ENCODE measurements at regions not wholly inside any gene's neighbourhood (a gene's known extent, or its start where the extent isn't known, plus 50 kb on each side); places are given as distances from the start of the nearest gene placed in this dataset.
"Not testable (repeated sequence)": the region's sequence is repeated elsewhere in the genome, so short reads cannot be mapped to it uniquely, and the experiment has no call there.

DNA sequence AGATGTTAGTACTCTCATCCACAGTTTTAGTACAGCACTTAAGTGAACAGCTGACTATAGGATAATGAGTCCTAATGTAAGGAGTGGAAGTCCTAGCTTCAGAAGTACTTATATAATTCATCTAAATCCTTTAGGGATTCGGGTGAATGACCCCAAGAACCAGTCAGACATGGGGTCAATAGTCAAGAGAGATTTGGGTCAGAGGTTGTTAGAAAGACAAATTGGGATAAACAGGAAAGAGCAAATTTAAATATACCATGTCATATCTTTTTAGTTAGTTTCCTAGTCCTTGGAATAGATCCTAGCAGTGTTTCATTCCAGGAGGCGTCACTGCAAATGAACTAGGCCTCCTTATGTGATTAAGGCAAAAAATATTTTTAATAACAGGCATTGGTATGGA lies 370.8 kb upstream of the NPAP1 start:
- intact Hi-C loops (cut with micrococcal nuclease): not testable (repeated sequence)

- intact Hi-C loops (cut with micrococcal nuclease): not testable (repeated sequence)
Observed at GRCh38 chr15:24305643-24306042, 369.9 kb upstream of the NPAP1 start.

DNA sequence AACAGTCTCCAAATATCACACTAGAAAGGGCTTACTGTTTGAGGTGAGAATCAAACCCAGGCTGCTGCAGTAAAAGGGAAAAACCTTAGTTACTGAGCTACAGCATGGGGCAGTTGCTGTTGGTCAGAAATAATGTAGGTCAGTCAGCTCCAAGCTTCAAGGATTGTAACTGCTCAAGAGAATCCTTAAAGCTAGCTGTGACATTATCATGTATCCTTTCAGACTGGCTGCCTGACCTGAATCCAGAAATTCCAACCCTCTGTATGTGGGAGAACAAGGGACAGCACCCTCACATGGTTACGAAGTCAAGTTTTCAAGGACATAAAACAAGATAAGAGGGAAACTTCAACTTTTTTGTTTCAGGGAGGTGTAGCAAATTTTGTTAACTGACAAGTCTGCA lies 365.9 kb upstream of the NPAP1 start:
- intact Hi-C loops (cut with micrococcal nuclease): not testable (repeated sequence)

DNA sequence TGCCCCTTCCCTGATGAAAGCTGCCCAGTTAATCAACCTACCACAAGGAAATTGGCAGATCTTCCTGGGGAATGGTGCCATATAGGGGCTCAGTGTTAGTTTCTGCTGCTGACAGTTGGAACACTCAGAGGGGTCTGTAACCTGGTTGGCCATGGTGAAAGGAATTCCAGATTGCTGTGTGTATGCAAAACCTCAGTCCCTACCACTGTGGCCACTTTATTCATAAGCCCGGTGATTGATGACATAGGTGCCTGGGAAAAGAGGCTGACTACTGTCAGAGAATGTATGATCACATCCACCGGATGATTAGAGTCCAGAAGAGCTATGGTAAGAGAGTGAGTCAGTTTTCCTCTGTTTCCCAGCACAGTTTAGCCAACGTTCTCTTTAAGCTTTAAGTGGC lies 363.9 kb upstream of the NPAP1 start:
- intact Hi-C loops (cut with micrococcal nuclease): not testable (repeated sequence)

- intact Hi-C loops (cut with micrococcal nuclease): not testable (repeated sequence)
Observed at GRCh38 chr15:24316326-24316725, 359.2 kb upstream of the NPAP1 start.

DNA sequence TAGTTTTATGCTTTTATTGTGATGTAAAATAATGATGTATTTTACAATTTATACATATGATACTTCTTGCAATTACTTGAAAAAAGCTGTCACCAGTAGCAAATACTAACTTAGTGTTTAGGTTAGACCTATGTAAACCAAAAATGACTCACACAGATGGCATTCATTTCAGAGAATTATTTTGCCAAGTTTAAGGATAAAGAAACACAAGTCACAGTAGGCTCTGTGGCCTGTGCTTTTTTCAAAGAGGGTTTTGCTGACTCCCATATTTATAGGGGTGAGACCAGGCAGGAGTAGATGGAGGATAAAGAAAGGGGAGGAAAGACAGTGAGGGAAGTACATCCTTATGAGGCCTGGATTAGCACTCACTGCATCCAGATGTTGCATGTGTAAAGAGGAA lies 356.6 kb upstream of the NPAP1 start:
- intact Hi-C loops (cut with micrococcal nuclease): no loop called here

GRCh38 chr15:24324096-24324495 lies 351.5 kb upstream of the NPAP1 start:
- intact Hi-C loops (cut with micrococcal nuclease): loop anchor here (2.0 kb wide), 1 partner anchor 207 kb away; no protein-coding TSS in a partner anchor

- intact Hi-C loops (cut with micrococcal nuclease): not testable (repeated sequence)
Observed at GRCh38 chr15:24326513-24326912, 349.1 kb upstream of the NPAP1 start.

GRCh38 chr15:24331964-24332363 lies 343.6 kb upstream of the NPAP1 start:
- intact Hi-C loops (cut with micrococcal nuclease): not testable (repeated sequence)

- intact Hi-C loops (cut with micrococcal nuclease): not testable (repeated sequence)
Observed at GRCh38 chr15:24341876-24342275, 333.7 kb upstream of the NPAP1 start.

DNA sequence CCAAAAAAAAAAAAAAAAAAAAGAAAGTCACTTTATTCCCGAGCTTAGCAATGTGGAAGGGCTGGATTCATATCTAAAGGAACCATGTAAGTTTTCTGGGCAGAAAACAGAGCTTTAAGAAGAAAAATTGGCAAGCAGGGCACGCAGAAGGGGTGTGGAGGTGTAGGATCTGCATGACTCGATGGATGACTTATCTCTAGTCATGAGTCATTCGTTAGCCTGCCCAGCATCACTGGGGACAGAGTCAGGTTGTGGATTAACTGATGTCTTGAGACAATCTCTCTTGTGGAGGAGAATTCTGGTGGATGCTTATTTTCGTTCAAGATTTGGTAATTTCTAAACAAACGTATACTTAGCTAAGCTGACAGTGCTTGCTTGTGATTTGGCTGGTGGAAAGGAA lies 322.8 kb upstream of the NPAP1 start:
- intact Hi-C loops (cut with micrococcal nuclease): not testable (repeated sequence)

DNA sequence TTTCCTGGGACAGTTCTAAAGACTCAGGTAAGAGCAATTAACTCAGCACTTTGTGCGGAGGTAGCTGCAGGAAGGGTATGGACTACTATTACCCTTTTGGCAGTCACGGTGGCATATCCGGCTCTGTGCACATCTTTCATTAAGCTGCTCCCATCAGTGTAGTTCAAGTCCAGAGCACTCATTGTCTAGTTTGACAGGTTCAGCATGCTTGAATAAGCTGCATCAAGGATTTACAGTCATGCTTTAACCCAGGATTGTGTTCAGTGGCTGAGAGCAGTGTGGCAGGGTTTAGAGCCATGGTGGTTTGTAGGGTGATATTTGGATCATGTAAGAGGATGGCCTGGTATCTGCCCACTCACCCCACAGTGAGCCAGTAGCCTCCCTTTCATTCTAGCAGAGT lies 294.5 kb upstream of the NPAP1 start:
- intact Hi-C loops (cut with micrococcal nuclease): not testable (repeated sequence)

GRCh38 chr15:24385258-24385657 lies 290.3 kb upstream of the NPAP1 start:
- intact Hi-C loops (cut with micrococcal nuclease): not testable (repeated sequence)

DNA sequence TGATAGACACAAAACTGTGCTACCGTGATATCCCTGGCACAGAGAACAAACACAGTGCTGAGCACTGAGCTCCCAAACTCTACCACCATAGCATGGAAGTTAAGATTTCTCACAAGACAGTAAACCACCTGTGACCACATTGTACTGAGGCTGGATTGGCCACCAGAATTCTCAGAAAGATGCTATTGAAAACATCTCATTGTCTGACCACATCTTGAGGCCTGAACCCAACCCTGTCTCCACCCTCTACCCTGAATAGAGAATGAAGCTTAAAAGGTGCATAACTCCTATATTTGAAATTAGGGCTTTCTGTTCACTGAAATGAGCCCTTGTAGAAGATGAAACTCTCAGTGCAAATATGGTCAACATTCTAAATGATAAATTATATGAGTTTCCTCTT lies 281.3 kb upstream of the NPAP1 start:
- intact Hi-C loops (cut with micrococcal nuclease): no loop called here

DNA sequence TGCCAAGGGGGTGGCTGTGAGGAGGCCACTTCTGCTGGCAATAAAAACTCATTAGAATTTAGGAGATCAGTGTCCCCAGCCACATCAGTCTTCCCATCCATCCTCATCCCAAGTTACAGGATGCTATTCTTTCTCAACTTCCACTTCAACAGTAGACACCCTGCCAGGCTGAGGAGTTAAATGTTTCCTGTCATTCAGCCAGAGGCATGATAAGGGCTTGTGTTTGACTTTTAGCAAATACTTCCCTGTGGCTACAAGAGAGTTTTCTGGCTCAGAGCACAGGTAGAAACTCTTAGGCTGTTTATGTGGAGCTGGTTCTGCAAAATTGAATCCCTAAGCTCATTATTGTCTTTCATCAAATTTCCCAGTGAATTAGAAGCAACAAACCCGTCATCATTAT lies 262.9 kb upstream of the NPAP1 start:
- intact Hi-C loops (cut with micrococcal nuclease): not testable (repeated sequence)

DNA sequence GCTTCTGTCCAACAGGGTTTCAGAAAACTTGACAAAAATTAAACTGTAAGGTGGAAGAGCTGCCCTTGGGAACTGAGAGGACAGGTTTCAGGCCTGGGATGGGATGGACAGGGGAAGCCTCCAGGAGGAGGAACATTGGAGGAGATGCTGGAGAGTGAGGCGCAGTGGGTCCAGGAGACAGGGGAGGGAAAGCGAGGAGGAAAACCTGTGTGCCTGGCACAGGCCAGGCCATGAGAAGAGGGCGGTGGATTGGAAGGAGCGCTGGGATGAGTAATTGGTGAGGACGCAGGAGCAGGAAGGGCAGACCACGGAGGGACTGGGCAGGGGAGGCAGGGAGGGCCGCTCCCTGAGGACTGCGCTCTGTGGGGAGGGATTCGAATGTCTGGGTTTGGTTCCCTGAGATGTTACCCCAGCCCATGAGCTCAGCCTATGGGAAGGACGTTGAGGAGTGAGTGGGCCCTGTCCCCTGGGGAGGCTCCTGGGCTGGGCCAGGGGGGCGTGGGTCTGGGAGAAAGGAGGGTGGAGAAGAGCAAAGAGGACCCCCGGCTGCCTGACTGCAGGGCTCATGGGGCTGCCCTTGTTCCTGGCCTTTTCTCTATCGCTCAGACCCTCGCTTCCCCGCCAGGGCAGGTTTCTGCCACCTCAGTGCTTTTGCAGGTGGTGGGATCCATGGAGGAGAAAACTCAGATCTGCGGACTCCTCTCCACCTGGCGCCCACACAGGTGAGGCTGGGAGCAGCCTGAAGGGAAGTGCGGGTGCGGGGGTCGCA lies 249.1 kb upstream of the NPAP1 start:
- intact Hi-C loops (cut with micrococcal nuclease): not testable (repeated sequence)

DNA sequence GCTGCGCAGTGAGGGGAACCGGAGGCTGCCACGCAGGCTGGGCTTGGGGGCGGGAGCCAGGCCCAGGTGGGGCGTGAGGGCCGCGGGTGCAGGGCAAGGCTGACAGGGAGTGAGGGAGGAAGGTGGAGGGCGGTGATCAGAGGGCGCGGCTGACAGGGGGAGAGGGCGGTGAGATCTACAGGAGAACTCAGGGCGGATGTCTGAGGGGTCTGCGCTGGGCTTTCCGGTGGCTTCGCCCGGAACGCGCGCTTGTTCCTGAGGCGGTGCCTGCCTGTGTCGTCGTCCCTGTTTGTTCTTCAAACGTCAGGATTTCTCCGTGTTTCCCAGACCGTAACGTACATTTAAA lies 248.5 kb upstream of the NPAP1 start:
- intact Hi-C loops (cut with micrococcal nuclease): not testable (repeated sequence)

- intact Hi-C loops (cut with micrococcal nuclease): not testable (repeated sequence)
Observed at GRCh38 chr15:24435075-24435820, 240.3 kb upstream of the NPAP1 start.

DNA sequence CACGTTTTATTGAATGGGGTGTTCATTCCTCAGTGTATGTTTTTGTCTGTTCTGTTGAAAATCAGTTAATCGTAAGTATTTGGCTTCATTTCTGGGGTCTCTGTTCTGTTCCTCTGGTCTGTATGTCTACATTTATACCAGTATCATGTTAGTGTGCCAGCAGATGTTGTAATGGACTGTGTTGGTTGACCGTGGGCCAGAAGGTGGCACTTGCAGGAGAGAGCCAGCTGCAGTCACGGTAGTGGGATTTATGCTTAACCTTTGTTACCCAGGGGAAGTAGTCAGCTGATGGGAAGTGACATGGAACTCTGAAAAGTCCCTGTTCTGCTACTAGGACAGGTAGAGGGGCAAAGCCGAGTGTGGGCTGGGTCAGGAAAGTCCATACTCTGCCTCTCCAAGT lies 238.3 kb upstream of the NPAP1 start:
- intact Hi-C loops (cut with micrococcal nuclease): not testable (repeated sequence)

DNA sequence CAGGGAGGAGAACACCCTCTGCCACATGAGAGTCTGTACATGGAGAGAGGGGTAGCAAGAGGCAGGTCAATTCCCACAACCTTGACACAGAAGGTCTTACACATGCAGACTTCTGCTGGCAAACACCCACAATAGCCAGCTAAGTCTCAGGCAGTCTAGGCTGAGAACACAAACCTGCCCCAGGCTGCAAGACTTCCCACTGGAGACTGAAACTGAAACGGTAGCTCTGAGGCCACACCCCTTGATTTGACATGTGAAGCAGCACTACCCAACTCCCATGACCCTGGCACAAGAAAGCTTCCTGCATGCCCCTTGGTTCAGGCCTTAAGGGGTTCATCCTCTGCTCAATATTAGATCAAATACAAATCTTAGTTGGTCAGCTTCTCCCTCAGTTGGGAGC lies 237.8 kb upstream of the NPAP1 start:
- intact Hi-C loops (cut with micrococcal nuclease): not testable (repeated sequence)

GRCh38 chr15:24477107-24478025 lies 198.2 kb upstream of the NPAP1 start:
- intact Hi-C loops (cut with micrococcal nuclease): not testable (repeated sequence)

All from T-helper 1 cell treated with Interleukin-12 subunit alpha and Interleukin-12 subunit beta and Interleukin-4 antibody, amounts not matched to agents 30 ng/mL and 1 ng/mL, for 36 hours (primary cell).